A673 (cell line): ENCODE measurements at regions not wholly inside any gene's neighbourhood (a gene's known extent, or its start where the extent isn't known, plus 50 kb on each side); places are given as distances from the start of the nearest gene placed in this dataset.

Experiments used
- CTCF ChIP-seq: fragments of 300-800, 200-600 bp; sonication (generic); conservative IDR thresholded peaks from 2 replicates; pipeline ENCODE4 v1.5.1; 2017; ENCODE audit warnings: low read depth, mild to moderate bottlenecking, antibody characterized with exemption, low read length, moderate library complexity, mixed read lengths
- EZH2 ChIP-seq: fragments of 200-600 bp; sonication (generic); IDR thresholded peaks from 2 replicates; pipeline ENCODE4 v1.6.1; 2017; ENCODE audit warnings: borderline replicate concordance, low read depth, mild to moderate bottlenecking, mixed read lengths, antibody characterized with exemption, low read length; ENCODE audit not compliant: poor library complexity, severe bottlenecking

DNA sequence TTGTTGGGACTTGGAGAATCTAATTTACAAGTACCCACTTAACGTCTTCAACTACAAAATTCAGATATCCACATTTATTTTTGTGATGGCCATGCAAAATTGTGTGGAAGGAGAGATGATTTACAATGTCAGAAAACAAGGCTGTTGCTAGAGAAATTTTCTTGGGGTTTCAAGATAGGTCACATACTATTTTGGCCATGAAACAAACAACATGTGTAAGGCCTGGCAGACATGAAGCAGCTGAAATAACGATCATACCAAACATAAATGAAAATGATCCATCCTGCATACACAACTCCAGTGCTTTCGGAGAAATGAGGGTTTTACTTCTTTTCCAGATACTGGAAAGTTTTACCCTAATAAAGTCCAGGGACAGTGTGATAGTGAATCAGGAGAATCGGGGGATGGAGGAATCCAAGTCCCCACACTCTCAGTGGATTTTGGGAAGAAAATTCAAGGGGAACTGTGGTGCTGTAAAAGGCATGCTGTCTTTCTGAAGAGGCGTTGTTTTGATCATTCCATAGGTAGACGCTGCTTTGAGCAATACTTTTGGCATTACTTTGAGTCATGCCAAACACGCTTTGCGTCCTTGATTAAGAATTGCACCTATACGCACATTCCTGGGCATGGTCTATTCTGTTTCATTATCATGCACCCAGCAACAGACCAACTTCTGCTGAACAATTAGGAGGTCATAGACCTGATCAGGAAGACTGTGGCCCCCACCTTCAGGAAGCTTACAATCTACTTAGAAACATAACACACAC, 79.4 kb downstream of the POU3F3 start:
- TF ChIP-seq CTCF (no peak), EZH2 (no peak)
